Suprapubic skin (tissue), 3 donors: ENCODE measurements at regions not wholly inside any gene's neighbourhood (a gene's known extent, or its start where the extent isn't known, plus 50 kb on each side); places are given as distances from the start of the nearest gene placed in this dataset.

Experiments
- CTCF ChIP-seq, 2 donors: fragments of 200-600 bp in 1 of 2; fragments of 450-650 bp in 1 of 2; sonication (generic) in 1 of 2; IDR thresholded peaks; one replicate each; pipeline ENCODE4 v1.5.1; 2016 to 2019; ENCODE audit warnings: antibody characterized with exemption in 2 of 2, mild to moderate bottlenecking in 1 of 2, moderate library complexity in 1 of 2
- POLR2A ChIP-seq, 2 donors: fragments of 450-650 bp; IDR thresholded peaks; one replicate each; pipeline ENCODE4 v1.6.1; 2017; ENCODE audit warnings: antibody characterized with exemption in 2 of 2, mild to moderate bottlenecking in 2 of 2, moderate library complexity in 2 of 2

- no peak for TF ChIP-seq CTCF (IDR thresholded peaks at IDR 0.05)
- TF ChIP-seq POLR2A (IDR thresholded peaks at IDR 0.05), result no peak
Observed at GRCh38 chr5:67372887-67373286, 176.3 kb upstream of the CD180 start.
